Type B pancreatic cell (in vitro differentiated cells): ENCODE measurements at regions not wholly inside any gene's neighbourhood (a gene's known extent, or its start where the extent isn't known, plus 50 kb on each side); places are given as distances from the start of the nearest gene placed in this dataset.

ENCODE experiments used
- DNase-seq: peaks from one replicate; pipeline ENCODE4 v3.0.0; 2021; ENCODE audit warnings: mixed read lengths; ENCODE audit not compliant: unreplicated experiment; ENCODE audit errors: extremely low spot score
- H3K27ac Mint-ChIP-seq: 2 replicates; pipeline ENCODE4 v1.8.0; 2021; ENCODE audit warnings: mild to moderate bottlenecking, mixed read lengths
- H3K27me3 Mint-ChIP-seq: 2 replicates; pipeline ENCODE4 v1.8.0; 2021; ENCODE audit warnings: mixed read lengths
- H3K36me3 Mint-ChIP-seq: 2 replicates; pipeline ENCODE4 v1.8.0; 2021; ENCODE audit warnings: mixed read lengths
- H3K4me1 Mint-ChIP-seq: one replicate; pipeline ENCODE4 v1.8.0; 2021; ENCODE audit warnings: mixed read lengths; ENCODE audit not compliant: unreplicated experiment
- H3K4me3 Mint-ChIP-seq: 2 replicates; pipeline ENCODE4 v1.8.0; 2021; ENCODE audit warnings: mild to moderate bottlenecking, mixed read lengths
- H3K9me3 Mint-ChIP-seq: 2 replicates; pipeline ENCODE4 v1.8.0; 2021; ENCODE audit warnings: mixed read lengths
- CTCF ChIP-seq: fragments of 200-600 bp; sonication (generic); conservative IDR thresholded peaks from 2 replicates; pipeline ENCODE4 v1.5.0; 2021; ENCODE audit warnings: antibody characterized with exemption, mild to moderate bottlenecking

GRCh38 chr11:27837895-27838563, 137.8 kb upstream of the BDNF start:
- Mint-ChIP-seq H3K27me3 (peaks cover 3% of the 10 kb centered on the region), H3K4me1 (peaks cover 5% of the 10 kb centered on the region), H3K4me3 (no peak overlapping the region), H3K9me3 (peaks cover 9% of the 10 kb centered on the region), H3K27ac (no peak overlapping the region), H3K36me3 (no peaks in the 10 kb centered on the region)
- no peak for TF ChIP-seq CTCF
- DNase-seq, result no peak

GRCh38 chr11:27830206-27830605, 130.0 kb upstream of the BDNF start:
- no peak for DNase-seq
- Mint-ChIP-seq H3K27me3 (peaks cover 3% of the 10 kb centered on the region), H3K4me1 (no peaks in the 10 kb centered on the region), H3K9me3 (peaks cover 6% of the 10 kb centered on the region), H3K4me3 (no peak overlapping the region), H3K36me3 (no peaks in the 10 kb centered on the region), H3K27ac (no peak overlapping the region)
- TF ChIP-seq CTCF, result no peak

- Mint-ChIP-seq H3K4me1 (no peaks in the 10 kb centered on the region), H3K4me3 (no peak overlapping the region), H3K36me3 (no peaks in the 10 kb centered on the region), H3K9me3 (no peaks in the 10 kb centered on the region), H3K27ac (no peak overlapping the region), H3K27me3 (no peaks in the 10 kb centered on the region)
- no peak for TF ChIP-seq CTCF
- no peak for DNase-seq
These were observed 120.0 kb upstream of the BDNF start for GRCh38 chr11:27820249-27820648.

GRCh38 chr11:27816197-27816596, 115.9 kb upstream of the BDNF start:
- Mint-ChIP-seq H3K27me3 (no peaks in the 10 kb centered on the region), H3K9me3 (no peaks in the 10 kb centered on the region), H3K36me3 (no peaks in the 10 kb centered on the region), H3K4me1 (no peaks in the 10 kb centered on the region), H3K4me3 (no peak overlapping the region), H3K27ac (no peak overlapping the region)
- no peak for DNase-seq
- TF ChIP-seq CTCF, result no peak

- no peak for DNase-seq
- Mint-ChIP-seq H3K36me3 (no peaks in the 10 kb centered on the region), H3K27me3 (no peaks in the 10 kb centered on the region), H3K27ac (no peak overlapping the region), H3K4me1 (no peaks in the 10 kb centered on the region), H3K9me3 (no peaks in the 10 kb centered on the region), H3K4me3 (no peak overlapping the region)
- TF ChIP-seq CTCF, result no peak
These were observed 112.1 kb upstream of the BDNF start for GRCh38 chr11:27812341-27812740.

- no peaks in the 10 kb centered on the region for H3K36me3 Mint-ChIP-seq
- no peak for TF ChIP-seq CTCF
- no peaks in the 10 kb centered on the region for H3K9me3 Mint-ChIP-seq
- no peak overlapping the region for H3K4me3 Mint-ChIP-seq
- H3K27ac Mint-ChIP-seq, result no peak overlapping the region
- no peak for DNase-seq
- no peaks in the 10 kb centered on the region for H3K27me3 Mint-ChIP-seq
- no peaks in the 10 kb centered on the region for H3K4me1 Mint-ChIP-seq
These were observed 107.3 kb upstream of the BDNF start for GRCh38 chr11:27807596-27807995.
